Parathyroid adenoma (tissue), 2 donors: ENCODE measurements at regions not wholly inside any gene's neighbourhood (a gene's known extent, or its start where the extent isn't known, plus 50 kb on each side); places are given as distances from the start of the nearest gene placed in this dataset.

ENCODE experiments used
- H2AFZ ChIP-seq: fragments of 300-600 bp; sonication (generic); one replicate; pipeline ENCODE4 v1.7.0; 2017; ENCODE audit warnings: antibody characterized with exemption, mild to moderate bottlenecking
- H3K27ac ChIP-seq: fragments of 300-600 bp; sonication (generic); one replicate; pipeline ENCODE4 v1.7.0; 2017
- H3K27me3 ChIP-seq: fragments of 300-600 bp; sonication (generic); one replicate; pipeline ENCODE4 v1.7.0; 2017; ENCODE audit warnings: low read length; ENCODE audit not compliant: control insufficient read depth, insufficient read depth
- H3K36me3 ChIP-seq: fragments of 300-600 bp; sonication (generic); one replicate; pipeline ENCODE4 v1.7.0; 2017; ENCODE audit warnings: low read length; ENCODE audit not compliant: control insufficient read depth, insufficient read depth
- H3K4me1 ChIP-seq: fragments of 300-600 bp; sonication (generic); one replicate; pipeline ENCODE4 v1.7.0; 2017; ENCODE audit warnings: control low read depth
- H3K4me2 ChIP-seq: fragments of 300-600 bp; sonication (generic); one replicate; pipeline ENCODE4 v1.7.0; 2017; ENCODE audit warnings: low read length
- H3K4me3 ChIP-seq: fragments of 300-600 bp; sonication (generic); one replicate; pipeline ENCODE4 v1.7.0; 2017; ENCODE audit warnings: low read depth, low read length
- H3K79me2 ChIP-seq: fragments of 300-600 bp; sonication (generic); one replicate; pipeline ENCODE4 v1.7.0; 2017; ENCODE audit warnings: control low read depth
- H3K9ac ChIP-seq: fragments of 300-600 bp; sonication (generic); one replicate; pipeline ENCODE4 v1.7.0; 2017; ENCODE audit warnings: mild to moderate bottlenecking
- H3K9me3 ChIP-seq: fragments of 300-600 bp; sonication (generic); one replicate; pipeline ENCODE4 v1.7.0; 2017; ENCODE audit warnings: low read length; ENCODE audit not compliant: control insufficient read depth
- CTCF ChIP-seq: fragments of 300-600 bp; sonication (generic); IDR thresholded peaks from one replicate; pipeline ENCODE4 v1.7.0; 2017; ENCODE audit warnings: antibody characterized with exemption, mild to moderate bottlenecking
- donor health status: primary hyperparathyroidism.

- Histone ChIP-seq H2AFZ (no peak overlapping the region), H3K4me3 (no peak overlapping the region), H3K27me3 (no peaks in the 10 kb centered on the region), H3K9me3 (no peaks in the 10 kb centered on the region), H3K4me1 (no peaks in the 10 kb centered on the region), H3K36me3 (no peaks in the 10 kb centered on the region), H3K27ac (no peak overlapping the region), H3K4me2 (no peak overlapping the region), H3K9ac (no peak overlapping the region), H3K79me2 (no peaks in the 10 kb centered on the region)
- no peak for TF ChIP-seq CTCF
These were observed 124.1 kb downstream of the SOX9 start for GRCh38 chr17:72244956-72245355.

GRCh38 chr17:72249441-72249840 lies 128.6 kb downstream of the SOX9 start:
- Histone ChIP-seq H3K36me3 (no peaks in the 10 kb centered on the region), H3K4me2 (no peak overlapping the region), H3K9me3 (no peaks in the 10 kb centered on the region), H2AFZ (no peak overlapping the region), H3K27me3 (no peaks in the 10 kb centered on the region), H3K27ac (no peak overlapping the region), H3K4me1 (no peaks in the 10 kb centered on the region), H3K9ac (no peak overlapping the region), H3K4me3 (no peak overlapping the region), H3K79me2 (no peaks in the 10 kb centered on the region)
- no peak for TF ChIP-seq CTCF

GRCh38 chr17:72250206-72250605 lies 129.4 kb downstream of the SOX9 start:
- TF ChIP-seq CTCF, result no peak
- no peak overlapping the region for H3K4me3 ChIP-seq
- H3K27ac ChIP-seq, result no peak overlapping the region
- H3K9ac ChIP-seq, result no peak overlapping the region
- H3K27me3 ChIP-seq, result no peaks in the 10 kb centered on the region
- no peaks in the 10 kb centered on the region for H3K4me1 ChIP-seq
- no peaks in the 10 kb centered on the region for H3K79me2 ChIP-seq
- no peak overlapping the region for H3K4me2 ChIP-seq
- no peaks in the 10 kb centered on the region for H3K36me3 ChIP-seq
- no peak overlapping the region for H2AFZ ChIP-seq
- no peaks in the 10 kb centered on the region for H3K9me3 ChIP-seq

GRCh38 chr17:72253597-72253996 lies 132.8 kb downstream of the SOX9 start:
- Histone ChIP-seq H3K9ac (no peak overlapping the region), H2AFZ (no peak overlapping the region), H3K36me3 (no peaks in the 10 kb centered on the region), H3K9me3 (no peaks in the 10 kb centered on the region), H3K4me2 (no peak overlapping the region), H3K27me3 (no peaks in the 10 kb centered on the region), H3K27ac (no peak overlapping the region), H3K4me3 (no peak overlapping the region), H3K4me1 (no peaks in the 10 kb centered on the region), H3K79me2 (no peaks in the 10 kb centered on the region)
- no peak for TF ChIP-seq CTCF

GRCh38 chr17:72254808-72255449 lies 134.1 kb downstream of the SOX9 start:
- no peaks in the 10 kb centered on the region for H3K36me3 ChIP-seq
- no peaks in the 10 kb centered on the region for H3K9me3 ChIP-seq
- no peaks in the 10 kb centered on the region for H3K79me2 ChIP-seq
- no peaks in the 10 kb centered on the region for H3K4me1 ChIP-seq
- H3K27me3 ChIP-seq, result no peaks in the 10 kb centered on the region
- no peak overlapping the region for H2AFZ ChIP-seq
- TF ChIP-seq CTCF, result no peak
- H3K9ac ChIP-seq, result no peak overlapping the region
- no peak overlapping the region for H3K4me3 ChIP-seq
- no peak overlapping the region for H3K27ac ChIP-seq
- H3K4me2 ChIP-seq, result no peak overlapping the region
